Neural crest cell (in vitro differentiated cells): ENCODE measurements at regions not wholly inside any gene's neighbourhood (a gene's known extent, or its start where the extent isn't known, plus 50 kb on each side); places are given as distances from the start of the nearest gene placed in this dataset.

ENCODE experiments used
- DNase-seq: peaks from one replicate; pipeline ENCODE4 v3.0.0; 2021; ENCODE audit warnings: low read depth, mixed read lengths, low spot score
- H3K27ac Mint-ChIP-seq: one replicate; pipeline ENCODE4 v1.8.0; 2021; ENCODE audit warnings: mild to moderate bottlenecking, mixed read lengths; ENCODE audit not compliant: unreplicated experiment
- H3K27me3 Mint-ChIP-seq: 2 replicates; pipeline ENCODE4 v1.8.0; 2021; ENCODE audit warnings: low read depth, mild to moderate bottlenecking, mixed read lengths
- H3K36me3 Mint-ChIP-seq: 2 replicates; pipeline ENCODE4 v1.8.0; 2021; ENCODE audit warnings: low read depth, mild to moderate bottlenecking, mixed read lengths
- H3K4me1 Mint-ChIP-seq: 2 replicates; pipeline ENCODE4 v1.8.0; 2021; ENCODE audit warnings: mixed read lengths
- H3K4me3 Mint-ChIP-seq: one replicate; pipeline ENCODE4 v1.8.0; 2021; ENCODE audit warnings: mild to moderate bottlenecking, mixed read lengths
- H3K9me3 Mint-ChIP-seq: 2 replicates; pipeline ENCODE4 v1.8.0; 2021; ENCODE audit warnings: mixed read lengths
- TF ChIP-seq, protein P1 (sequence below): fragments of 200-600 bp; sonication (generic); conservative IDR thresholded peaks from 2 replicates; pipeline ENCODE4 v1.5.0; 2021; ENCODE audit warnings: antibody characterized with exemption, mild to moderate bottlenecking

GRCh38 chr1:30506291-30507015 is 216.9 kb downstream of the MATN1 start:
- peaks cover 5% of the 10 kb centered on the region for H3K4me1 Mint-ChIP-seq
- DNase-seq, result no peak
- no peaks in the 10 kb centered on the region for H3K9me3 Mint-ChIP-seq
- no peaks in the 10 kb centered on the region for H3K36me3 Mint-ChIP-seq
- H3K4me3 Mint-ChIP-seq, result no peak overlapping the region
- H3K27me3 Mint-ChIP-seq, result no peaks in the 10 kb centered on the region
- TF ChIP-seq, protein P1, sequence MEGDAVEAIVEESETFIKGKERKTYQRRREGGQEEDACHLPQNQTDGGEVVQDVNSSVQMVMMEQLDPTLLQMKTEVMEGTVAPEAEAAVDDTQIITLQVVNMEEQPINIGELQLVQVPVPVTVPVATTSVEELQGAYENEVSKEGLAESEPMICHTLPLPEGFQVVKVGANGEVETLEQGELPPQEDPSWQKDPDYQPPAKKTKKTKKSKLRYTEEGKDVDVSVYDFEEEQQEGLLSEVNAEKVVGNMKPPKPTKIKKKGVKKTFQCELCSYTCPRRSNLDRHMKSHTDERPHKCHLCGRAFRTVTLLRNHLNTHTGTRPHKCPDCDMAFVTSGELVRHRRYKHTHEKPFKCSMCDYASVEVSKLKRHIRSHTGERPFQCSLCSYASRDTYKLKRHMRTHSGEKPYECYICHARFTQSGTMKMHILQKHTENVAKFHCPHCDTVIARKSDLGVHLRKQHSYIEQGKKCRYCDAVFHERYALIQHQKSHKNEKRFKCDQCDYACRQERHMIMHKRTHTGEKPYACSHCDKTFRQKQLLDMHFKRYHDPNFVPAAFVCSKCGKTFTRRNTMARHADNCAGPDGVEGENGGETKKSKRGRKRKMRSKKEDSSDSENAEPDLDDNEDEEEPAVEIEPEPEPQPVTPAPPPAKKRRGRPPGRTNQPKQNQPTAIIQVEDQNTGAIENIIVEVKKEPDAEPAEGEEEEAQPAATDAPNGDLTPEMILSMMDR, result no peak
- H3K27ac Mint-ChIP-seq, result no peak overlapping the region

- Mint-ChIP-seq H3K4me3 (no peak overlapping the region), H3K27ac (no peak overlapping the region), H3K27me3 (no peaks in the 10 kb centered on the region)
Observed at GRCh38 chr1:30505853-30506252, 217.5 kb downstream of the MATN1 start.

GRCh38 chr1:30492451-30492850 is 230.9 kb downstream of the MATN1 start:
- no peaks in the 10 kb centered on the region for H3K4me1 Mint-ChIP-seq
- H3K9me3 Mint-ChIP-seq, result peaks cover 7% of the 10 kb centered on the region
- H3K27ac Mint-ChIP-seq, result no peak overlapping the region
- H3K4me3 Mint-ChIP-seq, result no peak overlapping the region
- peaks cover 5% of the 10 kb centered on the region for H3K36me3 Mint-ChIP-seq
- DNase-seq, result no peak
- TF ChIP-seq, protein P1, result no peak
- H3K27me3 Mint-ChIP-seq, result peaks cover 6% of the 10 kb centered on the region

More at GRCh38 chr1:30505853-30506252, 217.5 kb downstream of the MATN1 start:
- H3K36me3 Mint-ChIP-seq, result no peaks in the 10 kb centered on the region
- peaks cover 2% of the 10 kb centered on the region for H3K9me3 Mint-ChIP-seq
- DNase-seq, result no peak
- TF ChIP-seq, protein P1, result no peak
- peaks cover 5% of the 10 kb centered on the region for H3K4me1 Mint-ChIP-seq

DNA sequence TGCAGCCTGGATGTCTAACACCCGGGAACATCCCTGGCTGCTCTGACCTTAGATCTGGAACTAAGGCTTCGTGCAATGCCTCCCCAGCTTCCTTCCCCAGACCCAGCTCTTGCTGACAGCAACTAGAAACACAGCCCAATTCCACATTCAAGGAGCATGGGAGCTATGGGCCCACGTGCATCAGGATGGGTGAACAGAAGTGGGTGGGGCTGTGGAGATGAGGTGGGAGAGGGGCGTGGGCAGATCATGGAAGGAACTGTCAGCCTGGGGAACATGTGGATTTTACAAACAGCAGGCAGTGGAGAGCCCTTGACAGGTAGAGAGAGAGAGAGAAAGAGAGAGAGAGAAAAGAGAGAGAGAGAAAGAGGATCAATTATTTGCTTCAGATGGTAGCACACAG is 231.6 kb downstream of the MATN1 start:
- no peaks in the 10 kb centered on the region for H3K4me1 Mint-ChIP-seq
- H3K4me3 Mint-ChIP-seq, result no peak overlapping the region
- TF ChIP-seq, protein P1, result no peak
- H3K27ac Mint-ChIP-seq, result no peak overlapping the region
- peaks cover 6% of the 10 kb centered on the region for H3K27me3 Mint-ChIP-seq
- H3K36me3 Mint-ChIP-seq, result peaks cover 5% of the 10 kb centered on the region
- no peak for DNase-seq
- peaks cover 7% of the 10 kb centered on the region for H3K9me3 Mint-ChIP-seq

GRCh38 chr1:30490554-30491053 is 232.8 kb downstream of the MATN1 start:
- Mint-ChIP-seq H3K4me3 (no peak overlapping the region), H3K27me3 (peaks cover 5% of the 10 kb centered on the region), H3K36me3 (no peaks in the 10 kb centered on the region), H3K27ac (no peak overlapping the region), H3K4me1 (no peaks in the 10 kb centered on the region), H3K9me3 (peaks cover 5% of the 10 kb centered on the region)
- TF ChIP-seq, protein P1, result no peak
- no peak for DNase-seq
